ENCODE measurements at regions not wholly inside any gene's neighbourhood (a gene's known extent, or its start where the extent isn't known, plus 50 kb on each side); places are given as distances from the start of the nearest gene placed in this dataset.

DNA sequence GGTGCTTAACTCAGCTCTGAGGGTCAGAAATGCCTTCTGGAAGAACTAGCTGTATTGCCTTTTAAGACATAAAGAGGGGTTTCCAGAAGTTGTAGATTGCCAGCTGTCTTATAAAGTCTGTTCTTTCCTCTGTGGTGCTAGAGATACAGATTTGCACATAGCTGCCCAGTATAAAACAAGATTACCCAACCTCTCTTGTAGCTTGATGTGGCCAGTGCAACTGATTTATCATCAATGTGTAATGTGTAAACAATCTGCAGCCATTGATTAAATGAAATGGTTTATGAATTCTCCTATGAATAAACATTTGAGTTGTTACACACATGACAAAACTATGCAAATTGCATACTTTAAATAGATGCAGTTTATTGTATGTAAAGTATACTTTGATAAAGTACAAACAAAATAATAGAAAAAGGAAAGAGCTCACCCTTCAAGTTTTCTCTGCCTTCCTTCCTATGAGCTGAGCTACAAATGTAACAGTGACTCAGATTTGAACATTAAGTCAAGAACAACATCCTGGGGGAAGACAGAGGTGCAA, 195.2 kb downstream of the TMEM26 start:
- peak; percentile 78 for ATAC-seq (ENCODE audit: low read depth)
- DNase-seq, result peak; percentile 58
- H2BK15ac ChIP-seq (ENCODE audit: low read depth, low read length), result no peak overlapping the region
- intact Hi-C loops (cut with micrococcal nuclease) (no loop called here), in situ Hi-C loops (cut with MboI; ENCODE audit: low sequenced_read_pairs) (no loop called here), dilution Hi-C loops (cut with HindIII; ENCODE audit: low sequenced_read_pairs, unreplicated experiment) (no loop called here)
- no peaks in the 10 kb centered on the region for H3K27me3 ChIP-seq (ENCODE audit: control insufficient read depth, insufficient read depth, low read length)
- ChIA-PET CTCF (interaction anchor here (0.6 to 0.9 kb wide), 2 partner anchors 117 to 260 kb away, joined by 3 to 5 read pairs; no protein-coding TSS in a partner anchor), POLR2A (ENCODE audit: unreplicated experiment) (interaction anchor here (0.5 kb wide), 1 partner anchor 308 kb away, joined by 7 read pairs; no protein-coding TSS in a partner anchor)
- H4K5ac ChIP-seq (ENCODE audit: low read depth, low read length), result no peak overlapping the region
- peak overlapping the region; percentile 46; the same call in 1 of the 2 replicates for H3K23ac ChIP-seq (ENCODE audit: low read depth, low read length)
- no peak overlapping the region for H3K56ac ChIP-seq (ENCODE audit: extremely low read depth, insufficient read depth, low read length)
- H3K9me1 ChIP-seq (ENCODE audit: insufficient read depth, low read length), result peaks cover 5% of the 10 kb centered on the region
- no peaks in the 10 kb centered on the region for H3K36me3 ChIP-seq (ENCODE audit: control insufficient read depth, insufficient read depth, low read length)
- no TSS peak for BruUV-seq (replicated peaks)
- H3K79me1 ChIP-seq (ENCODE audit: low read depth in 1 of 2, low read length in 2 of 2), result no peaks in the 10 kb centered on the region
- no peak overlapping the region for H2AK9ac ChIP-seq (replicated peaks; ENCODE audit: low read depth, low read length, poor library complexity)
- TF ChIP-seq MAZ (IDR thresholded peaks at IDR 0.05; ENCODE audit: borderline replicate concordance, low read depth, low read length) (no peak), CEBPB (IDR thresholded peaks at IDR 0.05; ENCODE audit: low read depth, low read length) (peak; percentile 72)
- H2BK120ac ChIP-seq (ENCODE audit: low read depth, low read length), result peak overlapping the region; percentile 59
- H3K14ac ChIP-seq (replicated peaks; ENCODE audit: low read depth, low read length), result 0 out of 2 replicates have a peak overlapping the region, but pooled peaks have one; percentile 48
- peak overlapping the region; percentile 32; the same call in 1 of the 2 replicates for H3K4ac ChIP-seq (ENCODE audit: low read depth, low read length)
- peak overlapping the region; percentile 65 for H2BK20ac ChIP-seq (ENCODE audit: low read depth, low read length)
- no peak overlapping the region; the same call in 1 of the 2 replicates for H3K18ac ChIP-seq (ENCODE audit: low read depth, low read length)
- peaks cover 2% of the 10 kb centered on the region; the same call in 1 of the 2 replicates for H3K9me3 ChIP-seq (ENCODE audit: control insufficient read depth, insufficient read depth, low read length)
- no peaks in the 10 kb centered on the region for H4K20me1 ChIP-seq (ENCODE audit: insufficient read depth, low read length)
- no peak overlapping the region for H2AFZ ChIP-seq (replicated peaks; ENCODE audit: low read length, poor library complexity)
- no peak overlapping the region for H3K4me2 ChIP-seq (ENCODE audit: low read depth, low read length)
- H3K27ac ChIP-seq (ENCODE audit: insufficient read depth, low read length), result peak overlapping the region; percentile 50; the same call in 1 of the 2 replicates
- H3K4me1 ChIP-seq (ENCODE audit: control insufficient read depth, insufficient read depth, low read length), result peaks cover 8% of the 10 kb centered on the region
- H3K4me3 ChIP-seq (ENCODE audit: insufficient read depth, low read depth, low read length), result no peak overlapping the region
- H4K91ac ChIP-seq (ENCODE audit: insufficient read depth, low read depth, low read length), result no peak overlapping the region
- H2BK5ac ChIP-seq (ENCODE audit: low read depth, low read length, poor library complexity, severe bottlenecking), result no peak overlapping the region
- no peak overlapping the region for H2AK5ac ChIP-seq (ENCODE audit: low read depth, low read length)
- no peak overlapping the region for H3K9ac ChIP-seq (ENCODE audit: low read depth, low read length)
- peak overlapping the region in 1 of 2 experiments; percentile 71; a peak in 2 of 4 replicates for H4K8ac ChIP-seq (ENCODE audit: low read depth in 2 of 2, low read length in 2 of 2)
